CD4-positive, alpha-beta T cell treated with Interleukin-6 for 4 hours (primary cell): ENCODE measurements at regions not wholly inside any gene's neighbourhood (a gene's known extent, or its start where the extent isn't known, plus 50 kb on each side); places are given as distances from the start of the nearest gene placed in this dataset.
"Not testable (repeated sequence)": the region's sequence is repeated elsewhere in the genome, so short reads cannot be mapped to it uniquely, and the experiment has no call there.

Experiments
- DNase-seq: peaks from one replicate; pipeline ENCODE4 v3.0.0-alpha.2; 2020; ENCODE audit warnings: mixed read lengths

GRCh38 chr20:30297878-30298595, 959.4 kb upstream of the DEFB115 start:
- not testable (repeated sequence) for DNase-seq

GRCh38 chr20:30300220-30300642, 957.2 kb upstream of the DEFB115 start:
- DNase-seq, result not testable (repeated sequence)

- not testable (repeated sequence) for DNase-seq
These were observed 954.7 kb upstream of the DEFB115 start for GRCh38 chr20:30302786-30303185.

GRCh38 chr20:30309938-30310337, 947.5 kb upstream of the DEFB115 start:
- not testable (repeated sequence) for DNase-seq

GRCh38 chr20:30310385-30310784, 947.1 kb upstream of the DEFB115 start:
- DNase-seq, result not testable (repeated sequence)

- DNase-seq, result not testable (repeated sequence)
These were observed 945.2 kb upstream of the DEFB115 start for GRCh38 chr20:30312220-30312619.

- not testable (repeated sequence) for DNase-seq
These were observed 943.8 kb upstream of the DEFB115 start for GRCh38 chr20:30313660-30314059.

GRCh38 chr20:30316063-30316462, 941.4 kb upstream of the DEFB115 start:
- not testable (repeated sequence) for DNase-seq

GRCh38 chr20:30316532-30317299, 940.7 kb upstream of the DEFB115 start:
- not testable (repeated sequence) for DNase-seq

- DNase-seq, result not testable (repeated sequence)
These were observed 923.7 kb upstream of the DEFB115 start for GRCh38 chr20:30333744-30334143.

GRCh38 chr20:30337556-30337955, 919.9 kb upstream of the DEFB115 start:
- not testable (repeated sequence) for DNase-seq

GRCh38 chr20:30348932-30349331, 908.5 kb upstream of the DEFB115 start:
- DNase-seq, result not testable (repeated sequence)

- not testable (repeated sequence) for DNase-seq
These were observed 900.5 kb upstream of the DEFB115 start for GRCh38 chr20:30356854-30357467.

- DNase-seq, result not testable (repeated sequence)
These were observed 895.7 kb upstream of the DEFB115 start for GRCh38 chr20:30361756-30362155.

- DNase-seq, result not testable (repeated sequence)
These were observed 881.1 kb upstream of the DEFB115 start for GRCh38 chr20:30376430-30376766.

GRCh38 chr20:30376767-30377658, 880.5 kb upstream of the DEFB115 start:
- DNase-seq, result peak; percentile 89

- not testable (repeated sequence) for DNase-seq
These were observed 879.1 kb upstream of the DEFB115 start for GRCh38 chr20:30378317-30378716.

- not testable (repeated sequence) for DNase-seq
These were observed 878.7 kb upstream of the DEFB115 start for GRCh38 chr20:30378721-30379120.

- not testable (repeated sequence) for DNase-seq
These were observed 872.6 kb upstream of the DEFB115 start for GRCh38 chr20:30384841-30385240.

- not testable (repeated sequence) for DNase-seq
These were observed 871.4 kb upstream of the DEFB115 start for GRCh38 chr20:30386099-30386498.

- not testable (repeated sequence) for DNase-seq
These were observed 869.6 kb upstream of the DEFB115 start for GRCh38 chr20:30387823-30388222.

- not testable (repeated sequence) for DNase-seq
These were observed 863.9 kb upstream of the DEFB115 start for GRCh38 chr20:30393523-30393922.
